SH-SY5Y (cell line): ENCODE measurements at regions not wholly inside any gene's neighbourhood (a gene's known extent, or its start where the extent isn't known, plus 50 kb on each side); places are given as distances from the start of the nearest gene placed in this dataset.

Experiments
- GATA2 ChIP-seq: IDR thresholded peaks from 2 replicates; pipeline ENCODE4 v1.6.1; 2011; ENCODE audit warnings: mild to moderate bottlenecking, low read depth, low read length
- GATA3 ChIP-seq: IDR thresholded peaks from 2 replicates; pipeline ENCODE4 v1.6.1; 2011; ENCODE audit warnings: low read depth, mild to moderate bottlenecking, low read length, moderate library complexity

DNA sequence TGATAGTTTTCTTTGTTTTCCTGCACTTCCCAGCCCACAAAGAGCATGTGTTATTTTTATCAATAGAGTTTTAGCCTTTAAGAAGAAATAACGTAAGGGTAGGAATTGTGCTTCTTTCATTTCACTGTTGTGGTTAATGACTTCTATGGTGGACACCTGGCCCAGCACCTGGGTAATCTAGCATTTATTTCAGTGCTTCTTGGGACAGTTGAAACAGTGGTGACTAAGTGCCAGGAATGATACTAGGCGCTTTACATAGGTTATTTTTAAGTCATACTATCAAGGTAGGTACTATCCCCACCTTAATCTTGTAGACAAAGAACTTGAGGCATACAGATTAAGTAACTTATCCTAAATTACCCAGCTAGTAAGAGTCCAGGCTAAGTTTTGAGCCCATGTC lies 243.8 kb downstream of the SOX2 start:
- TF ChIP-seq GATA3 (no peak), GATA2 (no peak)

DNA sequence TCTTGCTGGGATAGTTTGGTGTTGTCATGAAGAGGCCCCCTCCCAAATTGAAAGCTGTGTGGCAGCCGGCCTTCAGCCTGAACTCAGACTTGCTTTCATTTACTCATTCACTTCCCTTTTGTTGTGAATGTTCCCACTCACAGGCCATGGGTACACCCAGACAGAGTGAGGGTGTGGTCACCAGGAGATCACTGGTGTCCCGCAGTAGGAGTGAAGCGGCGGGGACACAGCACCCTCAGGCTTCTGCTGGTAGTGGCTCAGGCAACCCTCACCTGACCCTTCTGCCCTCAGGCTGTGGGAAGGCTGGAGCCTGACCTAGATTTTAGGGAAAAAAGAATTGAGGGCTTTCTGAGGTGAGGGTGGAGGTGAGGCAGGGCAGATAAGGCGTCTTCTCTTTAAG lies 244.4 kb downstream of the SOX2 start:
- TF ChIP-seq GATA2 (no peak), GATA3 (no peak)

DNA sequence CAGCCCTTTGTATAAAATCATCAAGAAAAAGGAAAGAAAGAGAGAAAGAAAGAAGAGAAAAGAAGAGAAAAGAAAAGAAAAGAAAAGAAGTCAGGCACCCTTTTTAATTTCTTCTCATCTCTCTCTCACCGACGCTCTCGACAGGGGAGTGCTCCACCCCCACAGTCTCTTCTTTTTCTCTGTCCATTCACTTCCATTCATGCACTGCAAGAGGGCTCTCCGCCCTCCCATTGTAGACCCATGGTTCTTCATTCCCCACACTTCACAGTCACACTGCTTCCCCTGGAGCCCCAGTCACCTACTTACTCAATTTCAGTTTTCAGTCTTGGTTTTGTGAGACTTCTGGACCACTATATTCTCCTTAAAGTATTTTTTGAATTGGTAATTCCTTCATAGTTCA lies 254.7 kb downstream of the SOX2 start:
- TF ChIP-seq GATA2, result no peak
- no peak for TF ChIP-seq GATA3

DNA sequence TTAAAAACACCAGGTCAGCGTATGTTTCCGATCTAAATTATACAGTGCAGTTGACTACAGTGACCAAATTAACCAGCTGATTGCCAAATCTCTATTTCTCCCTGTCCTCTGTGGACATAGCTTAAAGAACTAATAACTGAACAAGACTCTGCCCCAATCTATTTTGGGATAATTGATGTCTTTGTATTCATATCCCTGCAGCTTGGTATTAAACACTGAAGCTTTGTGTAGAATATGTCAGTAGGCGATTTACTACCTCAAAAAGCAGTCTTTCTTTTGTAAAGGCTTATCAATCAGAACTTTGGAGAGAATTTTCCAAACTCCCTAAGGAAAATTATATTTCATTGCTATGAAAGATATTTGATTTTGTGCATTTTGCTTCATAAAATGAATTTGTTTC lies 258.2 kb downstream of the SOX2 start:
- TF ChIP-seq GATA2 (no peak), GATA3 (no peak)

DNA sequence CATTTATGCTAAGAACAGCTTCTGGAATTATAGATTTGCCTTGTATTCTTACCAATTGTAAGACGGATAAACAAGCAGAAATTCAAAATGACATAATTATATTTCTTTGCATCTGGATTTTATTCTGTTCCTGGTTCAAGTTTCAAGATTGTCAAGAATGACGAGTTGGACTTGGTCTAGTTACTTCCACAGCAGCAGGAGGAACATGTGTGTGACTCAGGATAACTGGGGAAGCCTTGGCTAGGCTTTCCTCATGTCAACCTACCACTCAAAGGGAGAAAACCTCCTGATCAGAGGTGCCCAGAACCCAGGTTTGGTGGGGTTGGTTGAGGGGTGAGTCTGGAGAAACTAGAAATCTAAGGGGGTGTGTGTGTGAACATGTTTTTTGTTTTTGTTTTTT lies 259.7 kb downstream of the SOX2 start:
- TF ChIP-seq GATA3 (no peak), GATA2 (no peak)

DNA sequence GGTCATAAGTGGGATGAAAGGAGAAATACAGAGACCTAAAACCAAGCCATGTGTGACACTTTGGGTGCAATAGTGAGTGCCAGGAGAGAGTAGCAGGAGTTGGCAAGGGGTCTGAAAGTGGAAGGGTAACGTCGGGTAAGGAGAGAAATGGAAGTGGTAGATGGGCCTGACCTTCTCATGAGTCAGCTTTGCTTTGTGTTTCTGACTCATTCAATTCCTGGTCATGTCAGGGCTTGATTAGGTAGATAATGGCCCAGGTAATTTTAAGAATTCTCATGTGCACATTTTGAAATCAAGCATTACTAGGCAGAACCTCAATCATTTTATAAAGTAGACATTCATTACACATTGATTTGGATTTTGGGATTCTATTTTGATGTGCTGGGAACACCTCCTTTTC lies 262.5 kb downstream of the SOX2 start:
- no peak for TF ChIP-seq GATA3
- TF ChIP-seq GATA2, result no peak

DNA sequence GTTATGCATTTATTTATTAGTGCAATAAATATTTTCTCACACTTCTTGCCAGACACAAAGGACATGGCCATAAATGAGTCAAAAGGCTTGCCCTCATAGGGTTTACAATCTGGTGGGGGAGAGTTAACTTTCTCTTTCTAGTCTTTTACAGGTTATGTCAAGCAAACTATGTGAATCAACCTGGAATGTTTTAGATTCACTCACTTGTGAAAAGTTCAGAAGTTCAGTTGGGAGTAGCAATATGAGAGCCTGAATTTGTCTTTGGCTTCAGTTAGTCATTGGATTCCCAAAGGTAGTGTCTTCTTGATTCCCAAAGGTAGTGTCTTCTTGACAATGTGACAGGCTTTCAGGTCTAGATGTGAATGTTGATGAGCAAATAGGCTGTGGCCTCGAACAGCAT lies 264.8 kb downstream of the SOX2 start:
- TF ChIP-seq GATA3, result no peak
- TF ChIP-seq GATA2, result no peak

DNA sequence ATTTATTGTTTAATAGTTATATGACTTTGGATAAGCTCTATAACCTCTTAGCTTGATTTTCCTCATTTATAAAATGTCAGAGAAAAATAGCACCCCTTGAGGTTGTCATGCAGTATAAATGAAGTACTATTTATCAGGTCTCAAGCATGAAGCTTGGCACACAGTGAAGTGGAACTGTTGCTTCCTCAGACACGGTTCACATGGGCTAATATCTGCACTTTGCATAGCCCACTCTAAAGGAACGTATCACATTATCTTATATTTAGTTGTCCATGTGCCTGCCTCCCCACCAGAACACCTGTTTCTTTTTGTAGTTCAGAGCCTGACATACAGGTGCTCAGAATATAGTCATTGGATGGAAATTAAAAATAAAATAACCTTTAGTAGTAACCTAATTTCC lies 273.7 kb downstream of the SOX2 start:
- TF ChIP-seq GATA2 (no peak), GATA3 (no peak)

DNA sequence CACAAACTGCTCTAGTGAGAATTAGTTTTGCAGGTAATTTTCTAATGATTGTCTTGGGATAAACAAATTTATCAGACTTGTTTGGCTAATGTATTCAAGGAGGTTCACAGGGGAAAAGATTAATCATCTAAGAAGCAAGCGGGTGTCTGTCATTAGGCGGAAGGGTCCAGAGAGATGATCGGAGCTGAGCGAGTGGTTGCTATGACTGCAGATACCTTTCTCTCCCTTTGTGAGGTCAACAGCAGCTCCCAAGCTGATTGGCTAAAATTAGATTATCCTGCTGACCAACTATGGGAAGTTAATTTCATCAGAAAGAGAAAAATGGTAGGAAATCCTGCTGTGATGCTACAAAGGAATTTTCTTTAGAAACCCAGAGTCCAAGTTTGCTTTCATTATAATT lies 276.0 kb downstream of the SOX2 start:
- no peak for TF ChIP-seq GATA2
- TF ChIP-seq GATA3, result no peak

DNA sequence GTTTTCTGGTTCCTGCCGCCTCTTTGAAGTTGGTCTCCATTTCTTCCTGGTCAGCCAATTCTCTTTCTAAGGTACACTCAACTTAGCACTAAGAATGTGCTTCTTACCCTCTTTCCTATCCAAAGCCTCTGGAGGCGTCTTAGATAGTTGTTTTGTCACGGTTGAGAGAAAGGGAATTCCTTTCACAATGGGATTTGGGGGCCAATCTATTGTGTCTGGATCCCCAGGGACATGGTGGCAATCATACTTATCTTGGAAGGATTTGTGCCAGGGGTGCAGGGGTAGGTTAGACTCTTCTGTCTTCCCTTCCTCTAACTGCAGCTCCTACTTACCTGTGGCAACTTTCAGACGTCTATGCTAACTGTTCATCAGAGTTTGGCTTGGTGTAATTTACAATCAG lies 287.1 kb downstream of the SOX2 start:
- no peak for TF ChIP-seq GATA2
- TF ChIP-seq GATA3, result no peak

DNA sequence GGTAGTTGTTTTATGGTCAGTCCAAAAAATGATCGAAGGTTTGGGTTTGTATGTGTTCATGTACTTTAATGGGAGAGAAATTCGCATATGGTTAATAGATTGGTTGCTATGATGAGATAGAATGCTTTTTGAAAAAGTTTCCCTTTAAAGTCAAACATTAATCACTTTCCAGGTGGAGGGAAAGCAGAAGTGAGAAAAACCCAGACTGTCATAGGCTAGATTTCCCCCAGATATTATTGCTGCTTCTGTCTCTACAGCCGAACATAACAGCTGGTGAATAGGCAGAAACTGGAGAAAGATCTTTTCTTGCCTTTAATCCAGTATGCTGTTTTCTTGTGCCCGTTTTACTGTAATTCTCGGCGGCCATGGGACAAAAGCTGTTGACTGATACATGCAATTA lies 287.6 kb downstream of the SOX2 start:
- TF ChIP-seq GATA2 (no peak), GATA3 (no peak)

DNA sequence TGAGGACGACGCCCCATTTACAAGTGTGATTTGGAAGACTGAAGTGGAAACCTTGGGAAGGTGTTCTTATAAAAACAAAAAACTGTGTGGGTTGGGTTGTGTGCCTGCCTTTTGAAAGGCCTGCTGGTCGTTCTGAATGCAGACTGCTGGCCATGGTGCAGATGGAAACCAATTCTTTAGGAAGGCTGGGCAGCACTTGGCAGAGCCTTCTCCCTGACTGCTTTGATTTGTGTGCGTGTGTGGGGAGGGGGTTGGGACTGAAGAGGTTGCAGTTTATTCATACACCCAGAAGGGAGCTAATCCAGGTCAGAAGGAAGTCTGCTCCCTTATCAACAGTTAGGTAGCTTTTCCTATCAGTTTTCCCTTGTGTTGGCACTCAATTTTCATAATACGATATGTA lies 288.7 kb downstream of the SOX2 start:
- TF ChIP-seq GATA3 (no peak), GATA2 (no peak)

DNA sequence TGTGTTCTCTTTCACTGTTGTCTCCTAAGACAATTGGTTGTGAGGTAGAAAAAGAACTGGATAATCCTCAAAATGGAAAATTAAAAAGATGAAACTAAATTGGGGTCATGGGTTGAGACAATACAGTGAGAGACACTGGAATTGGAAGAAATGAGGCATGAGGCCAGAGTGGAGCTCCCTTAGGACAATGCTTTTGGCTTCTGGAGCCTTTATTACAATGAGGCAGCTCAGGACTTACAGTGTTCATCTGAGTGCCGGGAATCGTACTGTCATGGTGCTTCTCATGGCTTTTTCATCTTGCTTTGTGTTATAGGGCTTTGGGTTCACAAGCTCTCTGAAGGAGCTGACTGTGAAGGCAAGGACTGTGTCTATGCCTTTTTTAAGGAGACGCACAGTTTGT lies 293.5 kb downstream of the SOX2 start:
- TF ChIP-seq GATA3 (no peak), GATA2 (no peak)

DNA sequence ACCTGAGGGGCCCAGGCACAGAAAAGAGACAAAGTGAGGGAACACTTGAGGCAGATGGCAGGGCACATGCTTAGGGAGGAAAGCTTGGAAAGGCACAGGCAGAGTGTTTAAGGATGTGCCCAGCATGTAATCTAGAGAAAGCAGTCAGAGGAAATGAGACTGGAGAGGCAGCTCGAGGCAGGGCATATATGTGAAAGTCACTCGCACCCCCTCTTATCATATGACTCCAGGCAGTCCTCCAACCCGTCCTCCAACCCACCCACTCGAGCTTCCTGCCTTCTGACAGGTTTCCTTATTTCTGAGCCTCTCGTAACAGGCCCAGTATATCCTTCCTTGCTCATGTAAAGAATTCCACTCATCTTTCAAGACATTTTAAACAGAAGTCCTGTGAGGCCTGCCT lies 294.0 kb downstream of the SOX2 start:
- no peak for TF ChIP-seq GATA3
- TF ChIP-seq GATA2, result no peak

DNA sequence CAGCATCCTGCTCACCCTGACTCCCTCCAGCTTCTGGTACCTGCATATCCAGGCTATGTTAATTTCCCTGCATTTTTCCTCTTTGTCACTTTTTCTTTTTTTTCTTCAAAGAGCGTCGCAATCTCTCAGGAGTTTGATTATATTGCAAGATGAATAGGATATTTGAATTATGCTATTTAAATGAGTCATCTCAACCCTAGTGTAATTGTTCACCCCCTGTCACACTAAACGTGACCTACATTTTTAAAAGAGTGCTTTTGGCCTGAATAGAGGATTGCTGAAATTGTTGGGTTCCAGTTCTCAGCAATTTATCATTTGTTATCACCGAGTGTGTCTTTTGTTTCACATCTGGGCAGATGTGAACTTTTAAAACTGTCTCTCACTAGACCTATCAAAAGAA lies 294.7 kb downstream of the SOX2 start:
- TF ChIP-seq GATA3 (no peak), GATA2 (no peak)

DNA sequence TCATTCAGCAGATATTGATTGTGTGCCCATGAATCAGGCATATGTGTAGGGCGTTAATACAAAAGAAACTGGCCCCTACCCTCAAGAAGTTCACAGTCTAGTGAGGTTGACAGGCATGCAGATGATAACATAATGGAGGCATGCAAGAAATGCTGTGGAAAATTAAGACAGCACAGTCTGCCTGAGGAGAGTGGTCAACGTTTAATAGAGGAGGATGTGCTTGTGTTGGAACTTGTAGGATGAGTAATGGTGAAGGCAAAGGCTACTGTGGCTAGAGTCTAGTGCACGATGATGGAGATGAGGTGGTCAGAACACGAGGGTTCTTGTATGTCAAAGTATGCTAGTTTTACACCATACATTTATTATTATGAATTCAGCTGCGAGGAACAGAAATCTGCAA lies 295.7 kb downstream of the SOX2 start:
- TF ChIP-seq GATA2, result no peak
- TF ChIP-seq GATA3, result no peak

DNA sequence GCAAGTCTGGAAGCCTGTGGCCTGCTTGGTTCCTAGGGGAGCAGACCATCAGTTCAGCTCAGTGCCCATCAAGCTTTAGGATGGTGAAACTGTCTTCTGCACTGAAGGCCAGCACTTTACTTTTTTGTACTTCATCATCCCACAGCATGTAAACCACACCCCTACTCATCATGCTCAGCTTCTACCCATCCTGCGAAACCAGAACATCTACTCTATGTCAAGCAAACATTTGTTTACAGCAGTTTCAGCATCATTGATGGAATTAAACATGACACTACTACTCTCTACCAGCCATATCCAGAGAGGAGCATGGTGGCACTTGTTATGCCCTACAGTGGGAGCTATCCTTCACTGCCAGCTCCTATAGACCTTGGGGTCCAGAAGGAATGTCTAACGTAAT lies 306.6 kb downstream of the SOX2 start:
- TF ChIP-seq GATA2, result no peak
- no peak for TF ChIP-seq GATA3

DNA sequence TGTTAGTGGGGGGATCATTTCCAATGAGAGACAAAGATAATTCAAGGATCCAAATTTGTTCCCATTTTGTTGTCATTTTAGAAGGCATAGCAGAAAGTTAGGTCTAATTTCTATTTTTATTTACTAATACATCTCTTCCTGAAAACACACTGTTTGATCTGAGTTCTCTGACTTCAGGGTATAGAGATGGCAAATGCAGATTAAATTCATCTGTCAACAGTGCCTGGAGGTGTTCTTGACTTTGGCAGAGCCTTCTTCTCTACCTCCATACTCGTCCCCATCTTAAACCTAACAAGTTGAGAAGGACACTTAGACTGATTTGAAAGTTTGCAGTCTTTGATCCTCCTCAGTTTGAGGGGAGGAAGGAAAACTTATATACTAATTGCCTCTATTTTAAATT lies 308.2 kb downstream of the SOX2 start:
- TF ChIP-seq GATA2, result no peak
- no peak for TF ChIP-seq GATA3

DNA sequence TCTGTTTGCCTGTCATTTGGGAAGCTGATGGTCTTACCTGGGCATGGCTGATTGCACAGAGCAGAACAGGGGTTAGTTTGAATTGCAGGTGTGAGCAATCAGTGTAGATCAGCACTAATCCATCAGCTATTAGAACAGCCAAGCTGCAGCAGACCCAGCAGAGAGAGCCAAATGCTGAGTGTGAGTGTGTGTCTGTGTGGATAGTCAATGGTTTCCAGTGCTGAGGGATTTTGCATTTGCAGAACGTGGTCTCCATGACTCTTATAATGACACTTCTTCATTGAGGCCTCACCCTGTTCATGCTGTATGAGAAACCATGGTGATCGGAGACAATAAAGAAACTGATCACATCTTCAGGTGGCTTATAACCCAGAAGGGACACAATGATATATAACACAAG lies 312.1 kb downstream of the SOX2 start:
- no peak for TF ChIP-seq GATA2
- no peak for TF ChIP-seq GATA3
